ENCODE measurements at regions not wholly inside any gene's neighbourhood (a gene's known extent, or its start where the extent isn't known, plus 50 kb on each side); places are given as distances from the start of the nearest gene placed in this dataset.

- no peaks in the 10 kb centered on the region for H3K36me3 Mint-ChIP-seq
- no peaks in the 10 kb centered on the region for H3K9me3 Mint-ChIP-seq
- H3K4me1 Mint-ChIP-seq, result no peaks in the 10 kb centered on the region
Measured at GRCh38 chr5:61596265-61596664, 264.2 kb downstream of the ZSWIM6 start.

GRCh38 chr5:61597684-61598083 lies 265.6 kb downstream of the ZSWIM6 start:
- Mint-ChIP-seq H3K4me1 (no peaks in the 10 kb centered on the region), H3K9me3 (no peaks in the 10 kb centered on the region), H3K36me3 (no peaks in the 10 kb centered on the region), H3K27ac (no peak overlapping the region), H3K27me3 (ENCODE audit: low read depth in 3 of 3) (peaks cover 1 to 11% (median 5%) of the 10 kb centered on the region in 3 donors), H3K4me3 (no peak overlapping the region)
- DNase-seq, result no peak

More at GRCh38 chr5:61596265-61596664, 264.2 kb downstream of the ZSWIM6 start:
- H3K27ac Mint-ChIP-seq, result no peak overlapping the region
- peaks cover 1 to 8% (median 7%) of the 10 kb centered on the region in 3 donors for H3K27me3 Mint-ChIP-seq (ENCODE audit: low read depth in 3 of 3)
- no peak for DNase-seq
- no peak overlapping the region for H3K4me3 Mint-ChIP-seq

GRCh38 chr5:61598126-61598525 lies 266.1 kb downstream of the ZSWIM6 start:
- H3K4me1 Mint-ChIP-seq, result no peaks in the 10 kb centered on the region
- H3K27me3 Mint-ChIP-seq (ENCODE audit: low read depth in 3 of 3), result peaks cover 1 to 11% (median 5%) of the 10 kb centered on the region in 3 donors
- no peaks in the 10 kb centered on the region for H3K36me3 Mint-ChIP-seq
- H3K4me3 Mint-ChIP-seq, result no peak overlapping the region
- no peak overlapping the region for H3K27ac Mint-ChIP-seq
- DNase-seq, result no peak
- no peaks in the 10 kb centered on the region for H3K9me3 Mint-ChIP-seq

- DNase-seq, result no peak
- no peaks in the 10 kb centered on the region for H3K4me1 Mint-ChIP-seq
- H3K4me3 Mint-ChIP-seq, result no peak overlapping the region
- H3K27me3 Mint-ChIP-seq (ENCODE audit: low read depth in 3 of 3), result peaks cover 0 to 20% (median 5%) of the 10 kb centered on the region in 3 donors
- no peak overlapping the region for H3K27ac Mint-ChIP-seq
- H3K36me3 Mint-ChIP-seq, result no peaks in the 10 kb centered on the region
- H3K9me3 Mint-ChIP-seq, result no peaks in the 10 kb centered on the region
Measured at GRCh38 chr5:61599370-61600122, 267.5 kb downstream of the ZSWIM6 start.

GRCh38 chr5:61600123-61600444 lies 268.0 kb downstream of the ZSWIM6 start:
- Mint-ChIP-seq H3K36me3 (no peaks in the 10 kb centered on the region), H3K9me3 (no peaks in the 10 kb centered on the region), H3K4me1 (no peaks in the 10 kb centered on the region), H3K27ac (no peak overlapping the region), H3K4me3 (no peak overlapping the region), H3K27me3 (ENCODE audit: low read depth in 3 of 3) (peaks cover 0 to 20% (median 5%) of the 10 kb centered on the region in 3 donors)
- no peak for DNase-seq

GRCh38 chr5:61600945-61601511 lies 269.0 kb downstream of the ZSWIM6 start:
- Mint-ChIP-seq H3K4me1 (no peaks in the 10 kb centered on the region), H3K4me3 (no peak overlapping the region), H3K9me3 (no peaks in the 10 kb centered on the region), H3K27me3 (ENCODE audit: low read depth in 3 of 3) (peaks cover 0 to 15% (median 5%) of the 10 kb centered on the region in 3 donors), H3K36me3 (no peaks in the 10 kb centered on the region), H3K27ac (no peak overlapping the region)
- no peak for DNase-seq

GRCh38 chr5:61603211-61603908 lies 271.3 kb downstream of the ZSWIM6 start:
- Mint-ChIP-seq H3K27ac (no peak overlapping the region), H3K4me1 (no peaks in the 10 kb centered on the region), H3K27me3 (ENCODE audit: low read depth in 3 of 3) (peaks cover 0 to 15% (median 1%) of the 10 kb centered on the region in 3 donors), H3K4me3 (no peak overlapping the region), H3K36me3 (no peaks in the 10 kb centered on the region), H3K9me3 (no peaks in the 10 kb centered on the region)
- DNase-seq, result no peak

GRCh38 chr5:61604076-61605025 lies 272.3 kb downstream of the ZSWIM6 start:
- Mint-ChIP-seq H3K4me3 (no peak overlapping the region), H3K4me1 (no peaks in the 10 kb centered on the region), H3K27me3 (ENCODE audit: low read depth in 3 of 3) (peaks cover 0 to 15% (median 1%) of the 10 kb centered on the region in 3 donors), H3K27ac (no peak overlapping the region), H3K9me3 (no peaks in the 10 kb centered on the region), H3K36me3 (no peaks in the 10 kb centered on the region)
- DNase-seq, result no peak

- no peaks in the 10 kb centered on the region for H3K4me1 Mint-ChIP-seq
- no peak overlapping the region for H3K4me3 Mint-ChIP-seq
Measured at GRCh38 chr5:61609840-61610677, 278.0 kb downstream of the ZSWIM6 start.

GRCh38 chr5:61610678-61611024 lies 278.6 kb downstream of the ZSWIM6 start:
- H3K4me1 Mint-ChIP-seq, result no peaks in the 10 kb centered on the region
- no peaks in the 10 kb centered on the region for H3K9me3 Mint-ChIP-seq
- H3K4me3 Mint-ChIP-seq, result no peak overlapping the region
- no peak for DNase-seq
- peaks cover 2 to 3% (median 3%) of the 10 kb centered on the region in 3 donors for H3K27me3 Mint-ChIP-seq (ENCODE audit: low read depth in 3 of 3)
- H3K36me3 Mint-ChIP-seq, result no peaks in the 10 kb centered on the region
- H3K27ac Mint-ChIP-seq, result no peak overlapping the region

More at GRCh38 chr5:61609840-61610677, 278.0 kb downstream of the ZSWIM6 start:
- no peak for DNase-seq
- Mint-ChIP-seq H3K9me3 (no peaks in the 10 kb centered on the region), H3K27me3 (ENCODE audit: low read depth in 3 of 3) (peaks cover 2 to 3% (median 3%) of the 10 kb centered on the region in 3 donors), H3K36me3 (no peaks in the 10 kb centered on the region), H3K27ac (no peak overlapping the region)

- no peak overlapping the region for H3K27ac Mint-ChIP-seq
- DNase-seq, result no peak
- no peaks in the 10 kb centered on the region for H3K9me3 Mint-ChIP-seq
- H3K27me3 Mint-ChIP-seq (ENCODE audit: low read depth in 3 of 3), result peaks cover 2 to 3% (median 3%) of the 10 kb centered on the region in 3 donors
- no peaks in the 10 kb centered on the region for H3K4me1 Mint-ChIP-seq
- no peaks in the 10 kb centered on the region for H3K36me3 Mint-ChIP-seq
- no peak overlapping the region for H3K4me3 Mint-ChIP-seq
Measured at GRCh38 chr5:61612431-61612830, 280.4 kb downstream of the ZSWIM6 start.

- Mint-ChIP-seq H3K27me3 (ENCODE audit: low read depth in 3 of 3) (peaks cover 2 to 12% (median 3%) of the 10 kb centered on the region in 3 donors), H3K27ac (no peak overlapping the region), H3K4me3 (no peak overlapping the region), H3K9me3 (no peaks in the 10 kb centered on the region), H3K36me3 (no peaks in the 10 kb centered on the region), H3K4me1 (no peaks in the 10 kb centered on the region)
- no peak for DNase-seq
Measured at GRCh38 chr5:61613679-61614078, 281.6 kb downstream of the ZSWIM6 start.

GRCh38 chr5:61614606-61615005 lies 282.5 kb downstream of the ZSWIM6 start:
- H3K27me3 Mint-ChIP-seq (ENCODE audit: low read depth in 3 of 3), result peaks cover 2 to 14% (median 3%) of the 10 kb centered on the region in 3 donors
- H3K9me3 Mint-ChIP-seq, result no peaks in the 10 kb centered on the region
- no peak for DNase-seq

More at GRCh38 chr5:61614606-61615005, 282.5 kb downstream of the ZSWIM6 start:
- no peak overlapping the region for H3K27ac Mint-ChIP-seq
- no peak overlapping the region for H3K4me3 Mint-ChIP-seq
- H3K36me3 Mint-ChIP-seq, result no peaks in the 10 kb centered on the region
- no peaks in the 10 kb centered on the region for H3K4me1 Mint-ChIP-seq

Data from immature natural killer cell (primary cell).